SK-N-SH treated with all-trans-retinoic acid at 6 μM for 48 hours (cell line): ENCODE measurements at regions not wholly inside any gene's neighbourhood (a gene's known extent, or its start where the extent isn't known, plus 50 kb on each side); places are given as distances from the start of the nearest gene placed in this dataset.

Source experiments
- ATAC-seq: fragments of 200-7000 bp; cut with Tn5 transposase; 3 replicates; pipeline ENCODE4 v1.9.1; 2020; ENCODE audit warnings: mild to moderate bottlenecking, moderate library complexity
- ARNTL ChIP-seq: fragments of 450-650 bp; formaldehyde crosslinking; IDR thresholded peaks from 2 replicates; pipeline ENCODE4 v1.5.0; 2020; ENCODE audit warnings: low read depth, mild to moderate bottlenecking, moderate library complexity, borderline replicate concordance
- BACH2 ChIP-seq: fragments of 250-450 bp; sonication (Bioruptor Pico); IDR thresholded peaks from 2 replicates; pipeline ENCODE4 v1.9.0; 2021; ENCODE audit warnings: mild to moderate bottlenecking, borderline replicate concordance
- CSDC2 ChIP-seq: fragments of 250-450 bp; sonication (Bioruptor Pico); IDR thresholded peaks from 2 replicates; pipeline ENCODE4 v1.5.0; 2020; ENCODE audit warnings: mild to moderate bottlenecking, moderate library complexity
- ESRRG ChIP-seq: fragments of 250-450 bp; sonication (Bioruptor Pico); IDR thresholded peaks from 2 replicates; pipeline ENCODE4 v1.6.1; 2021; ENCODE audit warnings: mild to moderate bottlenecking
- ISL1 ChIP-seq: fragments of 250-450 bp; sonication (Bioruptor Pico); IDR thresholded peaks from 2 replicates; pipeline ENCODE4 v2.1.2; 2022; ENCODE audit warnings: mild to moderate bottlenecking, moderate library complexity
- PPARA ChIP-seq: fragments of 250-450 bp; sonication (Bioruptor Pico); IDR thresholded peaks from 2 replicates; pipeline ENCODE4 v1.5.0; 2020; ENCODE audit warnings: mild to moderate bottlenecking, borderline replicate concordance
- RARB ChIP-seq: fragments of 250-450 bp; sonication (Bioruptor Pico); IDR thresholded peaks from 2 replicates; pipeline ENCODE4 v1.8.0; 2021; ENCODE audit warnings: mild to moderate bottlenecking, moderate library complexity
- SNAI2 ChIP-seq: fragments of 250-450 bp; sonication (Bioruptor Pico); IDR thresholded peaks from 2 replicates; pipeline ENCODE4 v1.5.0; 2020; ENCODE audit warnings: mild to moderate bottlenecking, moderate library complexity
- TOX ChIP-seq: fragments of 250-450 bp; sonication (Bioruptor Pico); IDR thresholded peaks from 2 replicates; pipeline ENCODE4 v1.8.0; 2021; ENCODE audit warnings: mild to moderate bottlenecking, moderate library complexity, borderline replicate concordance
- ZC3H10 ChIP-seq: fragments of 250-450 bp; sonication (Bioruptor Pico); IDR thresholded peaks from 2 replicates; pipeline ENCODE4 v1.5.1; 2021; ENCODE audit warnings: mild to moderate bottlenecking, moderate library complexity
- ZFP3 ChIP-seq: fragments of 250-450 bp; sonication (Bioruptor Pico); IDR thresholded peaks from 2 replicates; pipeline ENCODE4 v1.5.0; 2020; ENCODE audit warnings: mild to moderate bottlenecking, moderate library complexity
- ZFP30 ChIP-seq: fragments of 450-650 bp; formaldehyde crosslinking; IDR thresholded peaks from 2 replicates; pipeline ENCODE4 v1.5.0; 2022; ENCODE audit warnings: mild to moderate bottlenecking, moderate library complexity
- ZNF565 ChIP-seq: fragments of 450-650 bp; formaldehyde crosslinking; conservative IDR thresholded peaks from 2 replicates; pipeline ENCODE4 v1.5.0; 2020; ENCODE audit warnings: low read depth, mild to moderate bottlenecking, moderate library complexity
- ZNF70 ChIP-seq: fragments of 450-650 bp; formaldehyde crosslinking; IDR thresholded peaks from 2 replicates; pipeline ENCODE4 v1.5.0; 2020; ENCODE audit warnings: mild to moderate bottlenecking, moderate library complexity
- ZNF8 ChIP-seq: fragments of 450-650 bp; formaldehyde crosslinking; IDR thresholded peaks from 2 replicates; pipeline ENCODE4 v1.5.0; 2020; ENCODE audit warnings: mild to moderate bottlenecking, moderate library complexity
- TF ChIP-seq, protein P1 (sequence below): fragments of 250-450 bp; sonication (Bioruptor Pico); IDR thresholded peaks from 2 replicates; pipeline ENCODE4 v1.5.1; 2020; ENCODE audit warnings: low read depth, mild to moderate bottlenecking, moderate library complexity
- TF ChIP-seq, protein P2 (sequence below): fragments of 250-450 bp; sonication (Bioruptor Pico); IDR thresholded peaks from 2 replicates; pipeline ENCODE4 v1.5.1; 2021; ENCODE audit warnings: mild to moderate bottlenecking, moderate library complexity
- TF ChIP-seq, protein P3 (sequence below): fragments of 250-450 bp; sonication (Bioruptor Pico); IDR thresholded peaks from 2 replicates; pipeline ENCODE4 v1.8.0; 2021; ENCODE audit warnings: low read depth, mild to moderate bottlenecking, moderate library complexity, borderline replicate concordance
- TF ChIP-seq, protein P4 (sequence below): fragments of 250-450 bp; sonication (Bioruptor Pico); IDR thresholded peaks from 2 replicates; pipeline ENCODE4 v1.8.0; 2020; ENCODE audit warnings: mild to moderate bottlenecking, moderate library complexity, borderline replicate concordance
- TF ChIP-seq, protein P5 (sequence below): fragments of 250-450 bp; sonication (Bioruptor Pico); IDR thresholded peaks from 2 replicates; pipeline ENCODE4 v1.5.0; 2020; ENCODE audit warnings: mild to moderate bottlenecking, moderate library complexity

DNA sequence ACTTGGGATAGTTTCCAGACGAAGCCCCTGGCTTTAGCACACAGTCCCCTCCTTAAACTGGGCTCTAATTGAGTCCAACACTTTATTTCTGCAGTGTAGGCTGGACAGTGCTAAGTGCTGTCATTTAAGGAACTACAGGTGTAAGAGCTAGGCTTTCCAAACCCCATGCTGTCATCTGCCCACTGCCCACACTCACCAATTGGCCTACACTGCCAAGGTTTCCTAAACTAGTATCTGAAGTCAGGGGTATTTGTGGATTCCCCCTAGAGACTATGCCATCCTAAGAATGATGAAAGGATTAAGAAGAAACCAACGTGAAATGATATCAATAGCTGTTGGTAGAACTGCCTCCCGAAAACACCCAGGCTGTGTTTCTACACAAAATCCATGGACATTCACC, 160.9 kb downstream of the TBX15 start:
- TF ChIP-seq ZFP30: no peak
- TF ChIP-seq ISL1 (CRISPR knock-in tag): no peak
- TF ChIP-seq, protein P1, sequence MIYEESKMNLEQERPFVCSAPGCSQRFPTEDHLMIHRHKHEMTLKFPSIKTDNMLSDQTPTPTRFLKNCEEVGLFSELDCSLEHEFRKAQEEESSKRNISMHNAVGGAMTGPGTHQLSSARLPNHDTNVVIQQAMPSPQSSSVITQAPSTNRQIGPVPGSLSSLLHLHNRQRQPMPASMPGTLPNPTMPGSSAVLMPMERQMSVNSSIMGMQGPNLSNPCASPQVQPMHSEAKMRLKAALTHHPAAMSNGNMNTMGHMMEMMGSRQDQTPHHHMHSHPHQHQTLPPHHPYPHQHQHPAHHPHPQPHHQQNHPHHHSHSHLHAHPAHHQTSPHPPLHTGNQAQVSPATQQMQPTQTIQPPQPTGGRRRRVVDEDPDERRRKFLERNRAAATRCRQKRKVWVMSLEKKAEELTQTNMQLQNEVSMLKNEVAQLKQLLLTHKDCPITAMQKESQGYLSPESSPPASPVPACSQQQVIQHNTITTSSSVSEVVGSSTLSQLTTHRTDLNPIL (CRISPR knock-in tag): no peak
- TF ChIP-seq ZNF565 (CRISPR knock-in tag): no peak
- TF ChIP-seq, protein P2, sequence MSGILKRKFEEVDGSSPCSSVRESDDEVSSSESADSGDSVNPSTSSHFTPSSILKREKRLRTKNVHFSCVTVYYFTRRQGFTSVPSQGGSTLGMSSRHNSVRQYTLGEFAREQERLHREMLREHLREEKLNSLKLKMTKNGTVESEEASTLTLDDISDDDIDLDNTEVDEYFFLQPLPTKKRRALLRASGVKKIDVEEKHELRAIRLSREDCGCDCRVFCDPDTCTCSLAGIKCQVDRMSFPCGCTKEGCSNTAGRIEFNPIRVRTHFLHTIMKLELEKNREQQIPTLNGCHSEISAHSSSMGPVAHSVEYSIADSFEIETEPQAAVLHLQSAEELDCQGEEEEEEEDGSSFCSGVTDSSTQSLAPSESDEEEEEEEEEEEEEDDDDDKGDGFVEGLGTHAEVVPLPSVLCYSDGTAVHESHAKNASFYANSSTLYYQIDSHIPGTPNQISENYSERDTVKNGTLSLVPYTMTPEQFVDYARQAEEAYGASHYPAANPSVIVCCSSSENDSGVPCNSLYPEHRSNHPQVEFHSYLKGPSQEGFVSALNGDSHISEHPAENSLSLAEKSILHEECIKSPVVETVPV (CRISPR knock-in tag): no peak
- TF ChIP-seq, protein P3, sequence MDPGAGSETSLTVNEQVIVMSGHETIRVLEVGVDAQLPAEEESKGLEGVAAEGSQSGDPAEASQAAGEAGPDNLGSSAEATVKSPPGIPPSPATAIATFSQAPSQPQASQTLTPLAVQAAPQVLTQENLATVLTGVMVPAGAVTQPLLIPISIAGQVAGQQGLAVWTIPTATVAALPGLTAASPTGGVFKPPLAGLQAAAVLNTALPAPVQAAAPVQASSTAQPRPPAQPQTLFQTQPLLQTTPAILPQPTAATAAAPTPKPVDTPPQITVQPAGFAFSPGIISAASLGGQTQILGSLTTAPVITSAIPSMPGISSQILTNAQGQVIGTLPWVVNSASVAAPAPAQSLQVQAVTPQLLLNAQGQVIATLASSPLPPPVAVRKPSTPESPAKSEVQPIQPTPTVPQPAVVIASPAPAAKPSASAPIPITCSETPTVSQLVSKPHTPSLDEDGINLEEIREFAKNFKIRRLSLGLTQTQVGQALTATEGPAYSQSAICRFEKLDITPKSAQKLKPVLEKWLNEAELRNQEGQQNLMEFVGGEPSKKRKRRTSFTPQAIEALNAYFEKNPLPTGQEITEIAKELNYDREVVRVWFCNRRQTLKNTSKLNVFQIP (CRISPR knock-in tag): no peak
- no peak for TF ChIP-seq ZC3H10 (CRISPR knock-in tag)
- no peak for TF ChIP-seq ARNTL (CRISPR knock-in tag)
- no peak for TF ChIP-seq CSDC2 (CRISPR knock-in tag)
- TF ChIP-seq BACH2 (CRISPR knock-in tag): no peak
- no peak for TF ChIP-seq ZNF70 (CRISPR knock-in tag)
- TF ChIP-seq TOX: no peak
- TF ChIP-seq, protein P4, sequence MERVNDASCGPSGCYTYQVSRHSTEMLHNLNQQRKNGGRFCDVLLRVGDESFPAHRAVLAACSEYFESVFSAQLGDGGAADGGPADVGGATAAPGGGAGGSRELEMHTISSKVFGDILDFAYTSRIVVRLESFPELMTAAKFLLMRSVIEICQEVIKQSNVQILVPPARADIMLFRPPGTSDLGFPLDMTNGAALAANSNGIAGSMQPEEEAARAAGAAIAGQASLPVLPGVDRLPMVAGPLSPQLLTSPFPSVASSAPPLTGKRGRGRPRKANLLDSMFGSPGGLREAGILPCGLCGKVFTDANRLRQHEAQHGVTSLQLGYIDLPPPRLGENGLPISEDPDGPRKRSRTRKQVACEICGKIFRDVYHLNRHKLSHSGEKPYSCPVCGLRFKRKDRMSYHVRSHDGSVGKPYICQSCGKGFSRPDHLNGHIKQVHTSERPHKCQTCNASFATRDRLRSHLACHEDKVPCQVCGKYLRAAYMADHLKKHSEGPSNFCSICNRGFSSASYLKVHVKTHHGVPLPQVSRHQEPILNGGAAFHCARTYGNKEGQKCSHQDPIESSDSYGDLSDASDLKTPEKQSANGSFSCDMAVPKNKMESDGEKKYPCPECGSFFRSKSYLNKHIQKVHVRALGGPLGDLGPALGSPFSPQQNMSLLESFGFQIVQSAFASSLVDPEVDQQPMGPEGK (CRISPR knock-in tag): no peak
- no peak for TF ChIP-seq SNAI2 (CRISPR knock-in tag)
- TF ChIP-seq ZFP3 (CRISPR knock-in tag): no peak
- no peak for TF ChIP-seq PPARA (CRISPR knock-in tag)
- TF ChIP-seq ESRRG (CRISPR knock-in tag): no peak
- no peak for TF ChIP-seq ZNF8 (CRISPR knock-in tag)
- TF ChIP-seq RARB (CRISPR knock-in tag): no peak
- TF ChIP-seq, protein P5, sequence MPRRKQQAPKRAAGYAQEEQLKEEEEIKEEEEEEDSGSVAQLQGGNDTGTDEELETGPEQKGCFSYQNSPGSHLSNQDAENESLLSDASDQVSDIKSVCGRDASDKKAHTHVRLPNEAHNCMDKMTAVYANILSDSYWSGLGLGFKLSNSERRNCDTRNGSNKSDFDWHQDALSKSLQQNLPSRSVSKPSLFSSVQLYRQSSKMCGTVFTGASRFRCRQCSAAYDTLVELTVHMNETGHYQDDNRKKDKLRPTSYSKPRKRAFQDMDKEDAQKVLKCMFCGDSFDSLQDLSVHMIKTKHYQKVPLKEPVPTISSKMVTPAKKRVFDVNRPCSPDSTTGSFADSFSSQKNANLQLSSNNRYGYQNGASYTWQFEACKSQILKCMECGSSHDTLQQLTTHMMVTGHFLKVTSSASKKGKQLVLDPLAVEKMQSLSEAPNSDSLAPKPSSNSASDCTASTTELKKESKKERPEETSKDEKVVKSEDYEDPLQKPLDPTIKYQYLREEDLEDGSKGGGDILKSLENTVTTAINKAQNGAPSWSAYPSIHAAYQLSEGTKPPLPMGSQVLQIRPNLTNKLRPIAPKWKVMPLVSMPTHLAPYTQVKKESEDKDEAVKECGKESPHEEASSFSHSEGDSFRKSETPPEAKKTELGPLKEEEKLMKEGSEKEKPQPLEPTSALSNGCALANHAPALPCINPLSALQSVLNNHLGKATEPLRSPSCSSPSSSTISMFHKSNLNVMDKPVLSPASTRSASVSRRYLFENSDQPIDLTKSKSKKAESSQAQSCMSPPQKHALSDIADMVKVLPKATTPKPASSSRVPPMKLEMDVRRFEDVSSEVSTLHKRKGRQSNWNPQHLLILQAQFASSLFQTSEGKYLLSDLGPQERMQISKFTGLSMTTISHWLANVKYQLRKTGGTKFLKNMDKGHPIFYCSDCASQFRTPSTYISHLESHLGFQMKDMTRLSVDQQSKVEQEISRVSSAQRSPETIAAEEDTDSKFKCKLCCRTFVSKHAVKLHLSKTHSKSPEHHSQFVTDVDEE (CRISPR knock-in tag): no peak
- no peak for ATAC-seq

DNA sequence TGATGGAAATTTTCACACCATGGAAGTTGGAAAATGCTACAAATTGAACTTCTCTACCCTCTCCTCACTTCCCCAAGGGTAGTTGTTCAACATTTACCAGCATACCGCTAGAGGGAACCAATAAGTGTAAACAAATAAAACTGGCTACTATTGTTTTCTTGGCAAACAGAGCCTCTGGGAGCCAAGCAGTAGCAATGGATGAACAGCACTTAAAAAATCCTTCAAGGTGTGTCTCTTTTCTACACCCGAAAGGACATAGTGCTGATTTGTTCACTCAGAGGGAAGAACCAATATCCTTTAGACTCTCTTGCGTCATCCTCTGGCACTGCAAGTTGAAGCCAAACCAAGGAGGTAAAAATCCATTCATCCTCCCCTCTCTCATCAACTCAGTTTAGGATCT, 161.5 kb downstream of the TBX15 start:
- TF ChIP-seq ZNF8 (CRISPR knock-in tag): no peak
- no peak for TF ChIP-seq CSDC2 (CRISPR knock-in tag)
- no peak for TF ChIP-seq TOX
- no peak for TF ChIP-seq ZNF565 (CRISPR knock-in tag)
- TF ChIP-seq, protein P3 (CRISPR knock-in tag): no peak
- TF ChIP-seq SNAI2 (CRISPR knock-in tag): no peak
- no peak for TF ChIP-seq ZFP3 (CRISPR knock-in tag)
- TF ChIP-seq, protein P1 (CRISPR knock-in tag): no peak
- no peak for TF ChIP-seq ISL1 (CRISPR knock-in tag)
- TF ChIP-seq ZFP30: no peak
- TF ChIP-seq, all 23 proteins: peak for 0
- no peak for ATAC-seq
